OCI-LY1 (cell line): ENCODE measurements at regions not wholly inside any gene's neighbourhood (a gene's known extent, or its start where the extent isn't known, plus 50 kb on each side); places are given as distances from the start of the nearest gene placed in this dataset.

Experiments
- H2AFZ ChIP-seq: fragments of 200-600 bp; sonication (generic), shearing (Covaris generic); 2 replicates; pipeline ENCODE4 v1.6.0; 2014; ENCODE audit warnings: antibody characterized with exemption, mild to moderate bottlenecking, low read length
- H3F3A ChIP-seq: fragments of 200-600 bp; sonication (generic), shearing (Covaris generic); 2 replicates; pipeline ENCODE4 v1.6.0; 2014; ENCODE audit warnings: mild to moderate bottlenecking, antibody characterized with exemption, low read length, moderate library complexity; ENCODE audit not compliant: insufficient read depth
- H3K27ac ChIP-seq: fragments of 200-600 bp; sonication (generic); 2 replicates; pipeline ENCODE4 v1.5.1; 2014; ENCODE audit warnings: low read length, mixed run types, mild to moderate bottlenecking, low read depth; ENCODE audit not compliant: poor library complexity, severe bottlenecking
- H3K27me3 ChIP-seq: fragments of 200-600 bp; sonication (generic); 2 replicates; pipeline ENCODE4 v1.6.0; 2014; ENCODE audit warnings: antibody characterized with exemption, mild to moderate bottlenecking, low read length, moderate library complexity; ENCODE audit not compliant: insufficient read depth
- H3K36me3 ChIP-seq: fragments of 200-600 bp; sonication (generic); 2 replicates; pipeline ENCODE4 v1.6.1; 2014; ENCODE audit warnings: mild to moderate bottlenecking, antibody characterized with exemption, low read length, moderate library complexity, mixed read lengths; ENCODE audit not compliant: insufficient read depth
- H3K4me1 ChIP-seq: fragments of 200-600 bp; sonication (generic); 2 replicates; pipeline ENCODE4 v1.5.1; 2014; ENCODE audit warnings: mild to moderate bottlenecking, low read length, moderate library complexity; ENCODE audit not compliant: insufficient read depth, severe bottlenecking
- H3K4me2 ChIP-seq: fragments of 200-600 bp; sonication (generic), shearing (Covaris generic); 2 replicates; pipeline ENCODE4 v1.6.1; 2014; ENCODE audit warnings: low read length
- H3K4me3 ChIP-seq: fragments of 200-600 bp; sonication (generic); 2 replicates; pipeline ENCODE4 v1.5.1; 2014; ENCODE audit warnings: low read length, low read depth, mild to moderate bottlenecking, mixed read lengths; ENCODE audit not compliant: poor library complexity, severe bottlenecking
- H3K79me2 ChIP-seq: fragments of 200-600 bp; shearing (Covaris generic); 2 replicates; pipeline ENCODE4 v1.6.1; 2016; ENCODE audit warnings: mixed run types, low read length, mixed read lengths; ENCODE audit not compliant: insufficient read depth
- H3K9ac ChIP-seq: fragments of 200-600 bp; sonication (generic), shearing (Covaris generic); 2 replicates; pipeline ENCODE4 v1.6.1; 2014; ENCODE audit warnings: mild to moderate bottlenecking, low read length, mixed read lengths
- H3K9me2 ChIP-seq: fragments of 200-600 bp; sonication (generic), shearing (Covaris generic); 2 replicates; pipeline ENCODE4 v1.6.1; 2014; ENCODE audit warnings: low read depth, mild to moderate bottlenecking, low read length, mixed read lengths
- H3K9me3 ChIP-seq: fragments of 200-600 bp; shearing (Covaris generic); 2 replicates; pipeline ENCODE4 v1.6.1; 2014; ENCODE audit warnings: low read length, mixed read lengths
- H4K20me1 ChIP-seq: fragments of 200-600 bp; sonication (generic), shearing (Covaris generic); 2 replicates; pipeline ENCODE4 v1.6.0; 2016; ENCODE audit warnings: mild to moderate bottlenecking, low read length; ENCODE audit not compliant: insufficient read depth
- CTCF ChIP-seq: fragments of 200-600 bp; sonication (generic), shearing (Covaris generic); IDR thresholded peaks from 2 replicates; pipeline ENCODE4 v1.5.1; 2017; ENCODE audit warnings: mild to moderate bottlenecking, antibody characterized with exemption, low read length, moderate library complexity, mixed read lengths
- EZH2 ChIP-seq: fragments of 200-600 bp; sonication (generic), shearing (Covaris generic); IDR thresholded peaks from 2 replicates; pipeline ENCODE4 v1.8.0; 2017; ENCODE audit warnings: borderline replicate concordance, mixed run types, mild to moderate bottlenecking, antibody characterized with exemption, low read length, moderate library complexity, mixed read lengths

- no peaks in the 10 kb centered on the region for H3K9me3 ChIP-seq
- H3K9ac ChIP-seq, result no peak overlapping the region
- H3K4me2 ChIP-seq, result no peak overlapping the region
- H3K79me2 ChIP-seq, result no peaks in the 10 kb centered on the region
- H4K20me1 ChIP-seq, result no peaks in the 10 kb centered on the region
- no peak overlapping the region for H3K27ac ChIP-seq
- H3K4me3 ChIP-seq, result no peak overlapping the region
- no peaks in the 10 kb centered on the region for H3F3A ChIP-seq
- no peaks in the 10 kb centered on the region for H3K36me3 ChIP-seq
- H2AFZ ChIP-seq, result no peak overlapping the region
- no peaks in the 10 kb centered on the region for H3K9me2 ChIP-seq
- TF ChIP-seq CTCF, result no peak
- TF ChIP-seq EZH2, result no peak
- no peaks in the 10 kb centered on the region for H3K4me1 ChIP-seq
- H3K27me3 ChIP-seq, result no peaks in the 10 kb centered on the region
Observed at GRCh38 chr16:6258056-6258455, 1074.6 kb upstream of the RBFOX1 start.

- TF ChIP-seq EZH2, result no peak
- TF ChIP-seq CTCF, result no peak
- no peak overlapping the region for H3K9ac ChIP-seq
- H3F3A ChIP-seq, result no peaks in the 10 kb centered on the region
- no peaks in the 10 kb centered on the region for H3K9me2 ChIP-seq
- no peaks in the 10 kb centered on the region for H3K9me3 ChIP-seq
- H4K20me1 ChIP-seq, result no peaks in the 10 kb centered on the region
- no peaks in the 10 kb centered on the region for H3K36me3 ChIP-seq
- no peak overlapping the region for H3K4me3 ChIP-seq
- H2AFZ ChIP-seq, result no peak overlapping the region
- no peaks in the 10 kb centered on the region for H3K4me1 ChIP-seq
- no peak overlapping the region for H3K27ac ChIP-seq
- no peaks in the 10 kb centered on the region for H3K79me2 ChIP-seq
- H3K4me2 ChIP-seq, result no peak overlapping the region
- no peaks in the 10 kb centered on the region for H3K27me3 ChIP-seq
Observed at GRCh38 chr16:6252541-6252940, 1080.1 kb upstream of the RBFOX1 start.

- no peak for TF ChIP-seq CTCF
- Histone ChIP-seq H3K79me2 (no peaks in the 10 kb centered on the region), H3K9me3 (no peaks in the 10 kb centered on the region), H2AFZ (no peak overlapping the region), H3K27ac (no peak overlapping the region), H3F3A (no peaks in the 10 kb centered on the region), H3K27me3 (no peaks in the 10 kb centered on the region), H3K9ac (no peak overlapping the region), H3K4me2 (no peak overlapping the region), H3K4me3 (no peak overlapping the region), H3K4me1 (no peaks in the 10 kb centered on the region), H3K36me3 (no peaks in the 10 kb centered on the region), H4K20me1 (no peaks in the 10 kb centered on the region), H3K9me2 (no peaks in the 10 kb centered on the region)
Observed at GRCh38 chr16:6250511-6250910, 1082.1 kb upstream of the RBFOX1 start.
